ENCODE measurements at regions not wholly inside any gene's neighbourhood (a gene's known extent, or its start where the extent isn't known, plus 50 kb on each side); places are given as distances from the start of the nearest gene placed in this dataset.

GRCh38 chr19:30895946-30896345 lies 453.3 kb downstream of the TSHZ3 start:
- Histone ChIP-seq H2AFZ (ENCODE audit: low read length) (no peak overlapping the region), H3K9me2 (replicated peaks; ENCODE audit: insufficient read depth, low read length) (no peaks in the 10 kb centered on the region), H3K4me1 (ENCODE audit: low read length) (no peaks in the 10 kb centered on the region), H3K4me2 (ENCODE audit: low read depth, low read length) (no peak overlapping the region), H3K79me2 (ENCODE audit: low read length) (no peaks in the 10 kb centered on the region), H4K20me1 (ENCODE audit: insufficient read depth, low read length) (no peaks in the 10 kb centered on the region), H3F3A (ENCODE audit: insufficient read depth, low read length) (no peaks in the 10 kb centered on the region), H3K27ac (ENCODE audit: low read length) (no peak overlapping the region), H3K9ac (ENCODE audit: low read length) (no peak overlapping the region), H3K36me3 (replicated peaks; ENCODE audit: insufficient read depth, low read length) (no peaks in the 10 kb centered on the region), H3K4me3 (ENCODE audit: low read length) (no peak overlapping the region), H3K9me3 (replicated peaks; ENCODE audit: insufficient read depth, low read length) (no peaks in the 10 kb centered on the region), H3K27me3 (replicated peaks; ENCODE audit: insufficient read depth, low read length) (peaks cover 22% of the 10 kb centered on the region; the same call in 1 of the 2 replicates)
- TF ChIP-seq EZH2 (optimal IDR thresholded peaks at IDR 0.05; ENCODE audit: low read depth, low read length) = no peak
- no peak for TF ChIP-seq CTCF (IDR thresholded peaks at IDR 0.05; ENCODE audit: low read length)
- no peak for TF ChIP-seq EZH2phosphoT487 (IDR thresholded peaks at IDR 0.05; ENCODE audit: low read length)
- DNase-seq = no peak

- DNase-seq = no peak
- Histone ChIP-seq H3K4me1 (ENCODE audit: low read length) (no peaks in the 10 kb centered on the region), H3K27ac (ENCODE audit: low read length) (no peak overlapping the region)
Measured at GRCh38 chr19:30891051-30891450, 458.2 kb downstream of the TSHZ3 start.

GRCh38 chr19:30890033-30890432 lies 459.2 kb downstream of the TSHZ3 start:
- Histone ChIP-seq H3K4me1 (ENCODE audit: low read length) (no peaks in the 10 kb centered on the region), H4K20me1 (ENCODE audit: insufficient read depth, low read length) (no peaks in the 10 kb centered on the region), H3K27me3 (replicated peaks; ENCODE audit: insufficient read depth, low read length) (peaks cover 36% of the 10 kb centered on the region), H3K79me2 (ENCODE audit: low read length) (no peaks in the 10 kb centered on the region), H3F3A (ENCODE audit: insufficient read depth, low read length) (no peaks in the 10 kb centered on the region), H3K27ac (ENCODE audit: low read length) (no peak overlapping the region), H3K36me3 (replicated peaks; ENCODE audit: insufficient read depth, low read length) (no peaks in the 10 kb centered on the region), H3K4me2 (ENCODE audit: low read depth, low read length) (no peak overlapping the region), H3K4me3 (ENCODE audit: low read length) (no peak overlapping the region), H2AFZ (ENCODE audit: low read length) (no peak overlapping the region), H3K9ac (ENCODE audit: low read length) (no peak overlapping the region), H3K9me3 (replicated peaks; ENCODE audit: insufficient read depth, low read length) (no peaks in the 10 kb centered on the region), H3K9me2 (replicated peaks; ENCODE audit: insufficient read depth, low read length) (no peaks in the 10 kb centered on the region)
- no peak for DNase-seq
- TF ChIP-seq EZH2phosphoT487 (IDR thresholded peaks at IDR 0.05; ENCODE audit: low read length) (no peak), CTCF (IDR thresholded peaks at IDR 0.05; ENCODE audit: low read length) (no peak), EZH2 (optimal IDR thresholded peaks at IDR 0.05; ENCODE audit: low read depth, low read length) (no peak)

More at GRCh38 chr19:30891051-30891450, 458.2 kb downstream of the TSHZ3 start:
- no peak for TF ChIP-seq EZH2 (optimal IDR thresholded peaks at IDR 0.05; ENCODE audit: low read depth, low read length)
- H3K9ac ChIP-seq (ENCODE audit: low read length) = no peak overlapping the region
- peaks cover 37% of the 10 kb centered on the region for H3K27me3 ChIP-seq (replicated peaks; ENCODE audit: insufficient read depth, low read length)
- H3K4me3 ChIP-seq (ENCODE audit: low read length) = no peak overlapping the region
- H3K9me3 ChIP-seq (replicated peaks; ENCODE audit: insufficient read depth, low read length) = no peaks in the 10 kb centered on the region
- no peak overlapping the region for H2AFZ ChIP-seq (ENCODE audit: low read length)
- H3K79me2 ChIP-seq (ENCODE audit: low read length) = no peaks in the 10 kb centered on the region
- H3F3A ChIP-seq (ENCODE audit: insufficient read depth, low read length) = no peaks in the 10 kb centered on the region
- no peak overlapping the region for H3K4me2 ChIP-seq (ENCODE audit: low read depth, low read length)
- H3K36me3 ChIP-seq (replicated peaks; ENCODE audit: insufficient read depth, low read length) = no peaks in the 10 kb centered on the region
- H3K9me2 ChIP-seq (replicated peaks; ENCODE audit: insufficient read depth, low read length) = no peaks in the 10 kb centered on the region
- no peaks in the 10 kb centered on the region for H4K20me1 ChIP-seq (ENCODE audit: insufficient read depth, low read length)

- no peak for TF ChIP-seq EZH2 (optimal IDR thresholded peaks at IDR 0.05; ENCODE audit: low read depth, low read length)
- TF ChIP-seq CTCF (IDR thresholded peaks at IDR 0.05; ENCODE audit: low read length) = no peak
- TF ChIP-seq EZH2phosphoT487 (IDR thresholded peaks at IDR 0.05; ENCODE audit: low read length) = no peak
- H3K4me3 ChIP-seq (ENCODE audit: low read length) = no peak overlapping the region
- no peak for DNase-seq
Measured at GRCh38 chr19:30888937-30889336, 460.3 kb downstream of the TSHZ3 start.

More at GRCh38 chr19:30888937-30889336, 460.3 kb downstream of the TSHZ3 start:
- H3K4me1 ChIP-seq (ENCODE audit: low read length) = no peaks in the 10 kb centered on the region
- no peaks in the 10 kb centered on the region for H4K20me1 ChIP-seq (ENCODE audit: insufficient read depth, low read length)
- peaks cover 36% of the 10 kb centered on the region for H3K27me3 ChIP-seq (replicated peaks; ENCODE audit: insufficient read depth, low read length)
- H3K36me3 ChIP-seq (replicated peaks; ENCODE audit: insufficient read depth, low read length) = no peaks in the 10 kb centered on the region
- no peak overlapping the region for H2AFZ ChIP-seq (ENCODE audit: low read length)
- H3K9me2 ChIP-seq (replicated peaks; ENCODE audit: insufficient read depth, low read length) = no peaks in the 10 kb centered on the region
- H3K9ac ChIP-seq (ENCODE audit: low read length) = no peak overlapping the region
- no peaks in the 10 kb centered on the region for H3K79me2 ChIP-seq (ENCODE audit: low read length)
- H3F3A ChIP-seq (ENCODE audit: insufficient read depth, low read length) = no peaks in the 10 kb centered on the region
- no peak overlapping the region for H3K4me2 ChIP-seq (ENCODE audit: low read depth, low read length)
- H3K27ac ChIP-seq (ENCODE audit: low read length) = no peak overlapping the region
- no peaks in the 10 kb centered on the region for H3K9me3 ChIP-seq (replicated peaks; ENCODE audit: insufficient read depth, low read length)

All from MM.1S (cell line).